GM12878 (cell line): ENCODE measurements at regions not wholly inside any gene's neighbourhood (a gene's known extent, or its start where the extent isn't known, plus 50 kb on each side); places are given as distances from the start of the nearest gene placed in this dataset.

Experiments
- ATAC-seq: fragments of 200-7000 bp; cut with Tn5 transposase; 3 replicates; pipeline ENCODE4 v1.9.1; 2020; ENCODE audit warnings: mild to moderate bottlenecking, moderate library complexity
- BruUV-seq: library from RNA; stranded (reverse); fragments of 400-500 nt; replicated peaks from 2 replicates; lab custom pipeline; 2021; lab: Mats Ljungman, UMichigan
- CTCF ChIA-PET: fragments of 300-600 bp; sonication (Branson Sonifier 250); formaldehyde crosslinking; extraction: SDS; loops from one replicate; lab custom pipeline; 2021; ENCODE audit warnings: inconsistent platforms; lab: Yijun Ruan, JAX
- POLR2A ChIA-PET: fragments of 350-600 bp; formaldehyde crosslinking; extraction: SDS; loops from one replicate; lab custom pipeline; 2021; ENCODE audit warnings: inconsistent platforms; lab: Charles Lee
- RAD21 ChIA-PET: fragments of 300-600 bp; sonication (Branson Sonifier 250); formaldehyde crosslinking; loops from one replicate; lab custom pipeline; 2023; ENCODE audit warnings: antibody characterized with exemption; ENCODE audit not compliant: unreplicated experiment; lab: Charles Lee
- SMC1A ChIA-PET: fragments of 300-600 bp; sonication (Branson Sonifier 250); formaldehyde crosslinking; loops from one replicate; lab custom pipeline; 2023; ENCODE audit not compliant: unreplicated experiment, uncharacterized antibody; lab: Charles Lee
- DNase-seq: peaks from one replicate; pipeline ENCODE4 v3.0.0-alpha.2; 2011; ENCODE audit warnings: low read depth, low spot score
- FAIRE-seq: peaks from 3 replicates; lab custom pipeline; 2011; peaks lifted over from hg19 to GRCh38; lab: Jason Lieb, UNC
- H2AFZ ChIP-seq: 2 replicates; pipeline ENCODE4 v1.6.0; 2011; ENCODE audit warnings: low read depth, low read length, control low read depth; ENCODE audit not compliant: control insufficient read depth
- H3K27ac ChIP-seq: 2 replicates; pipeline ENCODE4 v1.5.1; 2011; ENCODE audit warnings: control low read depth; ENCODE audit not compliant: control insufficient read depth, insufficient read depth
- H3K27me3 ChIP-seq, 2 experiments: replicated peaks in 1 of 2; 2 replicates each; pipeline versions ENCODE4 v1.6.0 to v1.6.1; 2011; ENCODE audit warnings: low read length in 1 of 2; ENCODE audit not compliant: control insufficient read depth in 2 of 2, insufficient read depth in 2 of 2
- H3K36me3 ChIP-seq, 2 experiments: 2 replicates each; pipeline ENCODE4 v1.5.1; 2011; ENCODE audit warnings: low read length in 1 of 2; ENCODE audit not compliant: control insufficient read depth in 2 of 2, insufficient read depth in 2 of 2
- H3K4me1 ChIP-seq: 2 replicates; pipeline ENCODE4 v1.6.1; 2011; ENCODE audit warnings: mild to moderate bottlenecking, low read length, moderate library complexity, mixed read lengths; ENCODE audit not compliant: control insufficient read depth, insufficient read depth
- H3K4me2 ChIP-seq: 2 replicates; pipeline ENCODE4 v1.6.0; 2011; ENCODE audit warnings: control low read depth; ENCODE audit not compliant: control insufficient read depth, insufficient read depth
- H3K4me3 ChIP-seq: fragments of 200-600 bp; sonication (generic); 2 replicates; pipeline ENCODE4 v1.5.1; 2016
- H3K79me2 ChIP-seq: 2 replicates; pipeline ENCODE4 v1.6.0; 2011; ENCODE audit warnings: low read length; ENCODE audit not compliant: control insufficient read depth, insufficient read depth
- H3K9ac ChIP-seq: 2 replicates; pipeline ENCODE4 v1.8.0; 2011; ENCODE audit warnings: low read length, control low read depth, mixed read lengths; ENCODE audit not compliant: control insufficient read depth, insufficient read depth
- H3K9me3 ChIP-seq: replicated peaks from 3 replicates; pipeline ENCODE4 v1.5.1; 2011; ENCODE audit warnings: mild to moderate bottlenecking, low read length; ENCODE audit not compliant: control insufficient read depth, insufficient read depth
- H4K20me1 ChIP-seq: 2 replicates; pipeline ENCODE4 v1.6.0; 2011; ENCODE audit not compliant: control insufficient read depth, insufficient read depth
- BCL11A ChIP-seq: IDR thresholded peaks from 2 replicates; pipeline ENCODE4 v1.6.1; 2011; ENCODE audit warnings: low read depth, low read length
- BRCA1 ChIP-seq: IDR thresholded peaks from 2 replicates; pipeline ENCODE4 v1.6.1; 2011; ENCODE audit warnings: low read depth, low read length, improper control_type of control experiment
- JUNB ChIP-seq: IDR thresholded peaks from 2 replicates; pipeline ENCODE4 v1.6.1; 2016; ENCODE audit warnings: antibody characterized with exemption, mild to moderate bottlenecking
- LARP7 ChIP-seq: fragments of 450-650 bp; IDR thresholded peaks from 2 replicates; pipeline ENCODE4 v1.6.1; 2017; ENCODE audit warnings: mild to moderate bottlenecking
- MEF2B ChIP-seq: fragments of 450-650 bp; IDR thresholded peaks from 2 replicates; pipeline ENCODE4 v1.6.1; 2018; ENCODE audit warnings: mild to moderate bottlenecking, moderate library complexity; ENCODE audit not compliant: partially characterized antibody, poor library complexity, severe bottlenecking
- PML ChIP-seq: IDR thresholded peaks from 2 replicates; pipeline ENCODE4 v1.6.1; 2012; ENCODE audit warnings: low read length, inconsistent platforms
- RAD51 ChIP-seq: fragments of 450-650 bp; IDR thresholded peaks from 2 replicates; pipeline ENCODE4 v1.6.1; 2016; ENCODE audit warnings: moderate library complexity, mild to moderate bottlenecking, inconsistent platforms
- RELA ChIP-seq: fragments of 450-650 bp; IDR thresholded peaks from 2 replicates; pipeline ENCODE4 v1.8.0; 2014; ENCODE audit warnings: borderline replicate concordance; ENCODE audit not compliant: partially characterized antibody
- WGBS: methylation state at CpG from one replicate; pipeline ENCODE4 v1.1.6; 2016; ENCODE audit warnings: low lambda C conversion rate; ENCODE audit not compliant: insufficient replicate concordance, insufficient coverage; ENCODE audit errors: missing lambda C conversion rate; 5-methylcytosine and 5-hydroxymethylcytosine counted together
- in situ Hi-C: fragments of 300-500 bp; cut with MboI; formaldehyde crosslinking; loops from 9 replicates; pipeline ENCODE4 v1.14.3; 2018; ENCODE audit warnings: mixed read lengths
- intact Hi-C: fragments of 100-400 bp; cut with micrococcal nuclease; formaldehyde crosslinking; loops from one replicate; pipeline ENCODE4 v1.14.2; 2022; ENCODE audit not compliant: unreplicated experiment
- TF ChIP-seq, protein P1 (sequence below): IDR thresholded peaks from 2 replicates; pipeline ENCODE4 v1.6.1; 2012; ENCODE audit warnings: mild to moderate bottlenecking, low read depth, low read length
- TF ChIP-seq, protein P2 (sequence below): fragments of 450-650 bp; IDR thresholded peaks from 2 replicates; pipeline ENCODE4 v1.6.1; 2017; ENCODE audit warnings: antibody characterized with exemption, mild to moderate bottlenecking, moderate library complexity
- TF ChIP-seq, protein P3 (sequence below): IDR thresholded peaks from 2 replicates; pipeline ENCODE4 v1.6.1; 2011; ENCODE audit warnings: low read depth, low read length, improper control_type of control experiment, borderline replicate concordance
- TF ChIP-seq, protein P4 (sequence below): fragments of 450-650 bp; IDR thresholded peaks from 2 replicates; pipeline ENCODE4 v1.6.1; 2017; ENCODE audit warnings: low read depth, mild to moderate bottlenecking, moderate library complexity
- TF ChIP-seq, protein P5 (sequence below): IDR thresholded peaks from 2 replicates; pipeline ENCODE4 v1.6.1; 2012; ENCODE audit warnings: low read length, inconsistent platforms

DNA sequence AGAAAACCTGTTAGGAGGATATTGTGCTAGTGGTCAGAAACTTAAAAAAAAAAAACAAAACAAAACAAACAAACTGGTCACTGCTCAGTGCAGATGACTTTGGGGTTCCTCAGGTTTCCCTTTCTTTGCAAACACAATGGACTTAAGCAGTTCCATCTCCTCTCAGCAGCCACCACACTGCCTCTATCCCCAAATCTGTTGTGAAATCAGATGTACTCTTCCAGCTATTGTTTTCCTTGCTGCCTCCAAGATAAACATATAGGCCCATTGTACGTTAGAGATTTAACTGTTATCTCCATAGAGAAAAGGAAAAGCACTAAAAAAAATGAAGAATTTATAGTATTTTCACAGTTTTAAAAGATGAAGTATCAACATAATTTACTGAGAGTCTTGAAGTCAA, 147.1 kb downstream of the MPP7 start (continued):
- TF ChIP-seq, protein P1, sequence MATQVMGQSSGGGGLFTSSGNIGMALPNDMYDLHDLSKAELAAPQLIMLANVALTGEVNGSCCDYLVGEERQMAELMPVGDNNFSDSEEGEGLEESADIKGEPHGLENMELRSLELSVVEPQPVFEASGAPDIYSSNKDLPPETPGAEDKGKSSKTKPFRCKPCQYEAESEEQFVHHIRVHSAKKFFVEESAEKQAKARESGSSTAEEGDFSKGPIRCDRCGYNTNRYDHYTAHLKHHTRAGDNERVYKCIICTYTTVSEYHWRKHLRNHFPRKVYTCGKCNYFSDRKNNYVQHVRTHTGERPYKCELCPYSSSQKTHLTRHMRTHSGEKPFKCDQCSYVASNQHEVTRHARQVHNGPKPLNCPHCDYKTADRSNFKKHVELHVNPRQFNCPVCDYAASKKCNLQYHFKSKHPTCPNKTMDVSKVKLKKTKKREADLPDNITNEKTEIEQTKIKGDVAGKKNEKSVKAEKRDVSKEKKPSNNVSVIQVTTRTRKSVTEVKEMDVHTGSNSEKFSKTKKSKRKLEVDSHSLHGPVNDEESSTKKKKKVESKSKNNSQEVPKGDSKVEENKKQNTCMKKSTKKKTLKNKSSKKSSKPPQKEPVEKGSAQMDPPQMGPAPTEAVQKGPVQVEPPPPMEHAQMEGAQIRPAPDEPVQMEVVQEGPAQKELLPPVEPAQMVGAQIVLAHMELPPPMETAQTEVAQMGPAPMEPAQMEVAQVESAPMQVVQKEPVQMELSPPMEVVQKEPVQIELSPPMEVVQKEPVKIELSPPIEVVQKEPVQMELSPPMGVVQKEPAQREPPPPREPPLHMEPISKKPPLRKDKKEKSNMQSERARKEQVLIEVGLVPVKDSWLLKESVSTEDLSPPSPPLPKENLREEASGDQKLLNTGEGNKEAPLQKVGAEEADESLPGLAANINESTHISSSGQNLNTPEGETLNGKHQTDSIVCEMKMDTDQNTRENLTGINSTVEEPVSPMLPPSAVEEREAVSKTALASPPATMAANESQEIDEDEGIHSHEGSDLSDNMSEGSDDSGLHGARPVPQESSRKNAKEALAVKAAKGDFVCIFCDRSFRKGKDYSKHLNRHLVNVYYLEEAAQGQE: no peak
- TF ChIP-seq, protein P2, sequence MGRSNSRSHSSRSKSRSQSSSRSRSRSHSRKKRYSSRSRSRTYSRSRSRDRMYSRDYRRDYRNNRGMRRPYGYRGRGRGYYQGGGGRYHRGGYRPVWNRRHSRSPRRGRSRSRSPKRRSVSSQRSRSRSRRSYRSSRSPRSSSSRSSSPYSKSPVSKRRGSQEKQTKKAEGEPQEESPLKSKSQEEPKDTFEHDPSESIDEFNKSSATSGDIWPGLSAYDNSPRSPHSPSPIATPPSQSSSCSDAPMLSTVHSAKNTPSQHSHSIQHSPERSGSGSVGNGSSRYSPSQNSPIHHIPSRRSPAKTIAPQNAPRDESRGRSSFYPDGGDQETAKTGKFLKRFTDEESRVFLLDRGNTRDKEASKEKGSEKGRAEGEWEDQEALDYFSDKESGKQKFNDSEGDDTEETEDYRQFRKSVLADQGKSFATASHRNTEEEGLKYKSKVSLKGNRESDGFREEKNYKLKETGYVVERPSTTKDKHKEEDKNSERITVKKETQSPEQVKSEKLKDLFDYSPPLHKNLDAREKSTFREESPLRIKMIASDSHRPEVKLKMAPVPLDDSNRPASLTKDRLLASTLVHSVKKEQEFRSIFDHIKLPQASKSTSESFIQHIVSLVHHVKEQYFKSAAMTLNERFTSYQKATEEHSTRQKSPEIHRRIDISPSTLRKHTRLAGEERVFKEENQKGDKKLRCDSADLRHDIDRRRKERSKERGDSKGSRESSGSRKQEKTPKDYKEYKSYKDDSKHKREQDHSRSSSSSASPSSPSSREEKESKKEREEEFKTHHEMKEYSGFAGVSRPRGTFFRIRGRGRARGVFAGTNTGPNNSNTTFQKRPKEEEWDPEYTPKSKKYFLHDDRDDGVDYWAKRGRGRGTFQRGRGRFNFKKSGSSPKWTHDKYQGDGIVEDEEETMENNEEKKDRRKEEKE: no peak
- TF ChIP-seq, protein P3, sequence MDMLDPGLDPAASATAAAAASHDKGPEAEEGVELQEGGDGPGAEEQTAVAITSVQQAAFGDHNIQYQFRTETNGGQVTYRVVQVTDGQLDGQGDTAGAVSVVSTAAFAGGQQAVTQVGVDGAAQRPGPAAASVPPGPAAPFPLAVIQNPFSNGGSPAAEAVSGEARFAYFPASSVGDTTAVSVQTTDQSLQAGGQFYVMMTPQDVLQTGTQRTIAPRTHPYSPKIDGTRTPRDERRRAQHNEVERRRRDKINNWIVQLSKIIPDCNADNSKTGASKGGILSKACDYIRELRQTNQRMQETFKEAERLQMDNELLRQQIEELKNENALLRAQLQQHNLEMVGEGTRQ: no peak
- TF ChIP-seq BRCA1: no peak

DNA sequence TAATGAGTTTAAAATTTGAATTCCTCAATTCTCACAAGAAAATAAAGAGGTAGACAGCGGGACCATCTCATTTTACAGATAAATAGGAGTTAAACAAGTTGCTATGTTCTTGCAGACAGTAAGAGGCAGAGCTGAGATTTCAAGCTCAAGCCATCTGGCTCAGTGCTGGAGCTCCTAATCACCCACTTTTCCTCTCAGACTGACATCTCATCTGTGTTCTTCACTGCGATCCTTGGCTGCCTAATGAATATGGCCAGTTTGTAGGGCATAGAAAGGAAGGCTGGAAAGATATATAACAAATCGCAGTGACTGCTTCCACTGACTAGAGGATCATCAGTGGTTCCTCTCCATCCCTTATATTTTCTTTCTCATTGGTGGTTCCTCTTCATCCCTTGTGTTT, 151.2 kb downstream of the MPP7 start:
- TF ChIP-seq LARP7 (no peak), RELA (no peak), BCL11A (no peak), MEF2B (no peak), RAD51 (no peak), JUNB (no peak), PML (no peak)
- TF ChIP-seq, protein P4, sequence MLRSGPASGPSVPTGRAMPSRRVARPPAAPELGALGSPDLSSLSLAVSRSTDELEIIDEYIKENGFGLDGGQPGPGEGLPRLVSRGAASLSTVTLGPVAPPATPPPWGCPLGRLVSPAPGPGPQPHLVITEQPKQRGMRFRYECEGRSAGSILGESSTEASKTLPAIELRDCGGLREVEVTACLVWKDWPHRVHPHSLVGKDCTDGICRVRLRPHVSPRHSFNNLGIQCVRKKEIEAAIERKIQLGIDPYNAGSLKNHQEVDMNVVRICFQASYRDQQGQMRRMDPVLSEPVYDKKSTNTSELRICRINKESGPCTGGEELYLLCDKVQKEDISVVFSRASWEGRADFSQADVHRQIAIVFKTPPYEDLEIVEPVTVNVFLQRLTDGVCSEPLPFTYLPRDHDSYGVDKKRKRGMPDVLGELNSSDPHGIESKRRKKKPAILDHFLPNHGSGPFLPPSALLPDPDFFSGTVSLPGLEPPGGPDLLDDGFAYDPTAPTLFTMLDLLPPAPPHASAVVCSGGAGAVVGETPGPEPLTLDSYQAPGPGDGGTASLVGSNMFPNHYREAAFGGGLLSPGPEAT: no peak
- TF ChIP-seq, protein P5, sequence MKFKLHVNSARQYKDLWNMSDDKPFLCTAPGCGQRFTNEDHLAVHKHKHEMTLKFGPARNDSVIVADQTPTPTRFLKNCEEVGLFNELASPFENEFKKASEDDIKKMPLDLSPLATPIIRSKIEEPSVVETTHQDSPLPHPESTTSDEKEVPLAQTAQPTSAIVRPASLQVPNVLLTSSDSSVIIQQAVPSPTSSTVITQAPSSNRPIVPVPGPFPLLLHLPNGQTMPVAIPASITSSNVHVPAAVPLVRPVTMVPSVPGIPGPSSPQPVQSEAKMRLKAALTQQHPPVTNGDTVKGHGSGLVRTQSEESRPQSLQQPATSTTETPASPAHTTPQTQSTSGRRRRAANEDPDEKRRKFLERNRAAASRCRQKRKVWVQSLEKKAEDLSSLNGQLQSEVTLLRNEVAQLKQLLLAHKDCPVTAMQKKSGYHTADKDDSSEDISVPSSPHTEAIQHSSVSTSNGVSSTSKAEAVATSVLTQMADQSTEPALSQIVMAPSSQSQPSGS: no peak
- TF ChIP-seq, all 136 proteins: peak for 0
- Histone ChIP-seq H3K4me3 (no peak overlapping the region), H3K36me3 (no peaks in the 10 kb centered on the region), H3K9me3 (no peaks in the 10 kb centered on the region), H2AFZ (no peak overlapping the region), H3K9ac (no peak overlapping the region), H3K27ac (no peak overlapping the region), H3K4me1 (no peaks in the 10 kb centered on the region), H3K79me2 (no peaks in the 10 kb centered on the region), H3K27me3 (no peaks in the 10 kb centered on the region; a peak in 1 of 4 replicates), H4K20me1 (no peaks in the 10 kb centered on the region), H3K4me2 (no peak overlapping the region)
- POLR2A ChIA-PET: no interaction called here
- no peak for ATAC-seq
- no peak for FAIRE-seq
- RAD21 ChIA-PET: no interaction called here
- CTCF ChIA-PET: no interaction called here
- no peak for DNase-seq
- SMC1A ChIA-PET: no interaction called here
- no TSS peak for BruUV-seq
- WGBS: 47% methylated on average over 3 of the region's 3 CpGs
- in situ Hi-C loops (no loop called here), intact Hi-C loops (no loop called here)
